GM19025 (cell line): ENCODE measurements at regions not wholly inside any gene's neighbourhood (a gene's known extent, or its start where the extent isn't known, plus 50 kb on each side); places are given as distances from the start of the nearest gene placed in this dataset.
"Not testable (repeated sequence)": the region's sequence is repeated elsewhere in the genome, so short reads cannot be mapped to it uniquely, and the experiment has no call there.

ENCODE experiments used
- ATAC-seq: cut with Tn5 transposase; IDR thresholded peaks from one replicate; pipeline ENCODE4 v1.9.1; 2021; ENCODE audit warnings: mild to moderate bottlenecking, low read depth, moderate library complexity; ENCODE audit not compliant: unreplicated experiment

DNA sequence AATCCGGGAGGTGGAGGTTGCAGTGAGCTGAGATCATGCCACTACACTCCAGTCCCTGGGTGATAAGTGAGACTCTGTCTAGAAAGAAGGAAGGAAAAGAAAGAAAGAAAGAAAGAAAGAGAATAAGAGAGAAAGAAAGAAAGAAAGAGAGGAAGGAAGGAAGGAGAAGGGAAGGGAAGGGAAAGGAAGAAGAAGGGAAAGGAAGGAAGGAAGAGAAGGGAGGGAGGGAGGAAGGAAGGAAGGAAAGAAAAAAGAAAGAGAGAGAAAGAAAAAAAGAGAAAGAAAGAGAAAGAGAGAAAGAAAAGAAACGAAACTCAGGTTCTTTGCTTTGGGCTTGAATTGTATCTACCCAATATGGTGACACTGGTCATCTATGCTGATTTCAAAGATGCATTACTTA is 102.3 kb upstream of the GATA6 start:
- ATAC-seq: no peak

- no peak for ATAC-seq
Measured at GRCh38 chr18:22067682-22068081, 101.7 kb upstream of the GATA6 start.

DNA sequence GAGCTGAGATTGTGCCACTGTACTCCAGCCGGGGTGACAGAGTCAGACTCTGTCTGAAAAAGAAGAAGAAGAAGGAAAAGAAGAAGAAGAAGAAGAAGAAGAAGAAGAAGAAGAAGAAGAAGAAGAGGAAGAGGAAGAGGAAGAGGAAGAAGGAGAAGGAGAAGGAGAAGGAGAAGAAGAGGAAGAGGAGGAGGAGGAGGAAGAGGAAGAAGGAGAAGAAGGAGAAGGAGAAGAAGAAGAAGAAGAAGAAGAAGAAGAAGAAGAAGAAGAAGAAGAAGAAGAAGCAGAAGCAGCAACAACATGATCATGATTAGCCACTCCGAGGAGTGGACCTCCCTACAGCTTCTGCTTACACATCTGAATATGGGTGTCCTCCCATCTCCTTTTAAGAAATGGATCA is 100.6 kb upstream of the GATA6 start:
- ATAC-seq: not testable (repeated sequence)

- no peak for ATAC-seq
Measured at GRCh38 chr18:22069916-22070315, 99.5 kb upstream of the GATA6 start.

DNA sequence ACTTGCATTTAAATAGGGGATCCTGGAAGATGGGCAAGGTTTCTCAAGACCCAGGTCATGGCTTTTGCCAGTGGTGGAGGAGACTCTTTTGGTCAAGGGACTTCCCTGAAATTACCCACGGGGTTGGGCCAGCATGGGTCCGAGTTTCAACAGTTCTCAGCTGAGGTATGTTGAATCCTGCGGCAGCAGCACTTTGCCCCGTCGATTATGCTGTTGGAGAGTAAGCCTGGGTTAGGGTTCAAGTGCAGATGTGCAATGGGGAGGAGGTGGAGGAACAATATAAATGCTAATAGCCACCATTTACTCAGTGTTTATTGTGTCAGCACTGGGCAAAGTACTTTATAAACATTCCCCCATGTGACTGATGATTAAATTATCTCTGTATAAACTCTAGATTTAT is 96.0 kb upstream of the GATA6 start:
- no peak for ATAC-seq

GRCh38 chr18:22074282-22075070 is 94.9 kb upstream of the GATA6 start:
- no peak for ATAC-seq

GRCh38 chr18:22080035-22080434 is 89.4 kb upstream of the GATA6 start:
- ATAC-seq: no peak

GRCh38 chr18:22082408-22082807 is 87.0 kb upstream of the GATA6 start:
- no peak for ATAC-seq

DNA sequence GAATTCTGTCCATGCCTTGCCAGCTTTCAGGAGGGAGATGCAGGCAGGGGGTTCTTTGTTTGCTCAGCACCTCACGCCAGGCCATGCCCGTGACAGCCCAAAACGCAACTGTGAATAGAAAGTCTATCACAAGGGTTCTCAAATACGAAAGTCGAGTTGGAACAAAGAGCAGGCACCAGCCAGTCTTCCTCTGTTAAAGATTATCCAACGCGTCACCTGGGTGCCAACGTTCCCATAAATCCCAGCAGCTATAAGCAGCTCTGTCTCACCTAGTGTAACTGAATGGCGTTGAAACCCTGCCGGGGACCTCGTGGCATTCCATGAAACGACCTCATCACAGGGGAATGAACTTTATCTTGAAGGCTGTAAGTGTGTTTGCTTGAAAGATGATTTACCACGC is 84.8 kb upstream of the GATA6 start:
- no peak for ATAC-seq

- ATAC-seq: no peak
Measured at GRCh38 chr18:22086973-22087372, 82.4 kb upstream of the GATA6 start.

DNA sequence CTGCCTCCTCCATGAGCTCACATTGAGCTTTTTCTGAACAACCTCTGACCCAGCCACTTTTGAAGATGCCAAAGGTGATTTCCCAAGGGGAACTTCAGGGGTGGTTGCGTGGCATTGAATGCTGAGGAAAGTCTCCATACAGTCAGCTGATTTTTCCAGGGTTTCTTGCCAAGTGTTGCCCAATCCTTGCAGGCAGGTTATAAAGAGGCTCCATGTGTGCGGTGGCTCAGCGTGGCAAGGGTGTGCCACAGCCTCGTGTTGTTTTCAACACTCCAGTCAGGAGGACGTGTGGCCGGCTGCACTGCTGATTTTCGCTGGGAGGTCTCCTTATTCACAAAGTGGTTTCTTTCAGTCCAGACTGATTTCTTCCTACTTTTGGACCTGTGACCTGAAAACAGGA is 81.4 kb upstream of the GATA6 start:
- ATAC-seq: no peak

DNA sequence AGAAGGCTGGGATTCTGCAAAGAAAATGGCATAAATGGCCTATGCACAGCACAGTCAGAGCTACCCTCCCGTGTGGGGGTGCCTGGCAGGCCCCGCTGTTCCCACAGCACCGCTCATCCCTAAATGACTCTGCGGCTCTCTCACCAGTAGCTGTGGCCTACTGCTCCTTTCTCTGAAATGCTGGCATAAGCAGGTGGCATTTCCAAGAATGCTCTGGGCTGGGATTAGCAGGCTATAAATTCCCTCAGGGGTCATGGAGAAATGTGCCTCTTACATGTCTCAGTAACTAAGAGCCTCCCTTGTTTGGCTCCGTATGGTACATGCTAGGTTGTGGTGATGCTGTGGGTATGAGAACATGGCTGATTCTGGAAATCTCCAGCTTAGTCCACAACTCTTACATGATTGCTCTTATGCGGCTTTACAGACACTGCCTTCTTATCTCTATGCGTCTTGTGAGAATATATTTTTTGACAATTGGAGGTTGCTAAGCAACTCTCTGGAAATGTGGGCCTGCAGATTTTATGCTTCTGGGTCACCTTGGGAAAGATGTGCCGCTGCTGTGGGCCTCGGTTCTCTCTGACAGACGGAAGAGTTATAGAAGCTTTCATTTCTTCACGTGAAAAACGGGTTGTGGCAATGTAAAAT is 80.3 kb upstream of the GATA6 start:
- no peak for ATAC-seq

- no peak for ATAC-seq
Measured at GRCh38 chr18:22091341-22091740, 78.0 kb upstream of the GATA6 start.

DNA sequence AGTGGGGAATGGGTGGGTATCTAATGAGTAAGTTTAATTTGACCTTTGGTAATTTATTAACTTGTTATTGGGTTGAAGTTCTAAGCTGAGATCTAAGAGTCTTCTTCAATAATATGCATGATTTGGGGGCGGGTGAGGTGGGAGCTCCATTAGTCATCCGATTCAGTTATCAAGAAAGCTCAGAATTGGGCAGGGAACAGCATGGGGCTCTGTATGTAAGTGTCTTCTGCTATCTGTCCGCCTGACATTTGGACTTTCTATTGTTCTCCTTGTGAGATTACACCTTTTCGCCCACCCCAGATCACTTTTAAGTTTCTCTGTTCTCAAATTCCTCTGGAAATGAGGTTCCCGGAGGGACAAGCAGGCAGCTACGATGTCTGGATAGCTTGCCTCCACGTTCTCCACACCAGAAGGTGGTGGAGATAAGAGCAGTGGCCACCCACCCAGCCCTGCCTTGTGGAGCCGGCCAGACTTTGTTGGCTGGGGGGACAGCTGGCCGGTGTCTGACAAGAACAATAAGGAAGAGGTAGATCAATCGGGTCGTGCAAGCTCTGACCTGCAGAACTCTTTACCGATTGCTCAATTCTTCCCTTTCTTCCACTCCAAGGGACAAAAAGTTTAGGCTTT is 75.5 kb upstream of the GATA6 start:
- ATAC-seq: no peak

DNA sequence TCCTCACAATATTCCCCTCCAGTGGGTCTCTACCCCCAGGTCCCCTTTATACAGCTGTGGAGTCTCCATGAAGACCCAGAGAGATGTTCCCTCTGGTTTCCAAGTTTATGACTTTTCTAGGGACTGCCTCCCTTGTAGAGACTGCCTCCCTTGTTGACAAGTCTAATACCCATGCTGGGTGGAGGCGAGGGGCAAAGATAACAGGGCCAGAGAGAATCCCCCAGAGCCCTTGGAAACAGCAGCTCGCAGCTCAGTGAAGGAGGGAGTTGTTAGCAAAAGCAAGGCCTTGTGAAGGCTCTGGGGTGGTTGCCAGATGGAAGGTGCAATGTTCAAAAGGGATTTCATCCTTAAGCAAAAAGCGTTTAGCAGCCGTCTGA is 75.0 kb upstream of the GATA6 start:
- no peak for ATAC-seq

DNA sequence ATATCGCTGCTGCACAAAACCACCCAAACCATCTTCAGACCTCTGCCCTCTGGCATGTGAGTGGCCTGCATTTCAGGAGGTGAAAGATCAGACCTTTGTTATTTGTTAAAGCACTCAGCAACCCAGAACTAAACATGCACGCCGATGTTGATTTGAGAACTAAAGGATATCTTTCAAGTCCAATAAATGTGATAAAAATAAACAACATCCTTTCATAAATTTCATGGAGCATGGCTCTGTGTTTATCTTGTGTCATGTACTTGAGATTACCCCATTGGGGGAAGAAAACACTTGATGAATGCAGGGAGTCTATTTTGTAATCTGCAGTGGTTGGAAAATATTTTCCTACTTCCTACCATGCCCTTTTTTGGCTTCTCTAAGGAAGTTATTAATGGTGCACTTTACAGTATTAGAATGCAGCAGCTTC is 70.8 kb upstream of the GATA6 start:
- no peak for ATAC-seq

- no peak for ATAC-seq
Measured at GRCh38 chr18:22099925-22100324, 69.5 kb upstream of the GATA6 start.

GRCh38 chr18:22101731-22102130 is 67.7 kb upstream of the GATA6 start:
- ATAC-seq: no peak

- no peak for ATAC-seq
Measured at GRCh38 chr18:22102953-22103646, 66.3 kb upstream of the GATA6 start.

DNA sequence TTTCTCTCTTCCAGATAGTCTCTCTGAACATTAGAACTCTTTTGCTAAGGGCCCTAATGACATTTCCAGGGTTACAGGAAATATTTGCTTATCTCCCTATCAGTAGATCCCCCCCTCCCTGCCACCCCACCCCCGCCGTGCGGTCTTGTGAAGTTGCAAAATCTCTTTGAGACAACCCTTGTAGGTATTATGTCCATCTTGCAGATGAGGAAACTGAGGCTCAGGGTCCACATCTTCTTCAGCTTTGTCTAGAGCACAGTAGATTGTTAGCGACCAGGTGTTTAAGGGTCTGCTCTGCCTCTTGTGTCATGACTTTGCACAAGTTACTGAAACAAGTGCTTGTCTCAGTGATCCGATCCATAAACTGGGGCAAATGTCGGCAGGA is 65.8 kb upstream of the GATA6 start:
- ATAC-seq: no peak

DNA sequence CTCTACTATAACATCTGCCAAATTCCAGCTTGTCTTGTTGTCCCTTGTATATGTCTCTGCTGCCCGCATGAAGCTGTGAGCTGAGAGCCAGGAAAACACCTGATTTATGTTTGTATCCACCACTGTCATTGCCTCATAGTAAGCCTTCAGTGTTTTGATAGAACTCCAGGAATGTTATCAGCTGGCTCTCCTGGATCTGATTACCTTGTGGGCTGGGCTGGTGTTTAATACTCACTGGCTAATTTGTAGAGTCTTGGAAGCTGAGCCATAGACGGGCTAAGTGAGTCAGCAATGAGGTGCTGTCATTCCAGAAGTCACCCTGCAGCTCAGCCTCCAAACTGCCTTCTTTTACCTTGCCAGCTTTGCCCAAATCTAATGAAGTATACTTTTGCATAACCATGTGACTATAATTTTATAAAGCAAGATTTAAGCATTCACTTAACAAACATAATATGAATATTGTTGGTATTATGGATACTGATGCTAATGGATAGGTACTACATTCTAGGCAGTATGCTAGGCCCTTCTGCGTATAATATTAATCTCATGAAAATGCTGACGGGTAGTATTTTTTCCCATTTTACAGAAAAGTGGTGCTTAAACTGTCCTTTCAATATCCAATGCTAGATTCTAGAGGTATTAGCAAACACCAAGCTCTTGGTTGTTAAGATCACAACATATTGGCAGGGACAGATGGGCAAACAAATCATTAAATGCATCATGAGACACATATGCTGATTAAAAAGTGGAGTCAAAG is 62.7 kb upstream of the GATA6 start:
- no peak for ATAC-seq
